OCI-LY1 (cell line): ENCODE measurements at regions not wholly inside any gene's neighbourhood (a gene's known extent, or its start where the extent isn't known, plus 50 kb on each side); places are given as distances from the start of the nearest gene placed in this dataset.

ENCODE experiments used
- H2AFZ ChIP-seq: fragments of 200-600 bp; sonication (generic), shearing (Covaris generic); 2 replicates; pipeline ENCODE4 v1.6.0; 2014; ENCODE audit warnings: antibody characterized with exemption, mild to moderate bottlenecking, low read length
- H3F3A ChIP-seq: fragments of 200-600 bp; sonication (generic), shearing (Covaris generic); 2 replicates; pipeline ENCODE4 v1.6.0; 2014; ENCODE audit warnings: mild to moderate bottlenecking, antibody characterized with exemption, low read length, moderate library complexity; ENCODE audit not compliant: insufficient read depth
- H3K27ac ChIP-seq: fragments of 200-600 bp; sonication (generic); 2 replicates; pipeline ENCODE4 v1.5.1; 2014; ENCODE audit warnings: low read length, mixed run types, mild to moderate bottlenecking, low read depth; ENCODE audit not compliant: poor library complexity, severe bottlenecking
- H3K27me3 ChIP-seq: fragments of 200-600 bp; sonication (generic); 2 replicates; pipeline ENCODE4 v1.6.0; 2014; ENCODE audit warnings: antibody characterized with exemption, mild to moderate bottlenecking, low read length, moderate library complexity; ENCODE audit not compliant: insufficient read depth
- H3K36me3 ChIP-seq: fragments of 200-600 bp; sonication (generic); 2 replicates; pipeline ENCODE4 v1.6.1; 2014; ENCODE audit warnings: mild to moderate bottlenecking, antibody characterized with exemption, low read length, moderate library complexity, mixed read lengths; ENCODE audit not compliant: insufficient read depth
- H3K4me1 ChIP-seq: fragments of 200-600 bp; sonication (generic); 2 replicates; pipeline ENCODE4 v1.5.1; 2014; ENCODE audit warnings: mild to moderate bottlenecking, low read length, moderate library complexity; ENCODE audit not compliant: insufficient read depth, severe bottlenecking
- H3K4me2 ChIP-seq: fragments of 200-600 bp; sonication (generic), shearing (Covaris generic); 2 replicates; pipeline ENCODE4 v1.6.1; 2014; ENCODE audit warnings: low read length
- H3K4me3 ChIP-seq: fragments of 200-600 bp; sonication (generic); 2 replicates; pipeline ENCODE4 v1.5.1; 2014; ENCODE audit warnings: low read length, low read depth, mild to moderate bottlenecking, mixed read lengths; ENCODE audit not compliant: poor library complexity, severe bottlenecking
- H3K79me2 ChIP-seq: fragments of 200-600 bp; shearing (Covaris generic); 2 replicates; pipeline ENCODE4 v1.6.1; 2016; ENCODE audit warnings: mixed run types, low read length, mixed read lengths; ENCODE audit not compliant: insufficient read depth
- H3K9ac ChIP-seq: fragments of 200-600 bp; sonication (generic), shearing (Covaris generic); 2 replicates; pipeline ENCODE4 v1.6.1; 2014; ENCODE audit warnings: mild to moderate bottlenecking, low read length, mixed read lengths
- H3K9me2 ChIP-seq: fragments of 200-600 bp; sonication (generic), shearing (Covaris generic); 2 replicates; pipeline ENCODE4 v1.6.1; 2014; ENCODE audit warnings: low read depth, mild to moderate bottlenecking, low read length, mixed read lengths
- H3K9me3 ChIP-seq: fragments of 200-600 bp; shearing (Covaris generic); 2 replicates; pipeline ENCODE4 v1.6.1; 2014; ENCODE audit warnings: low read length, mixed read lengths
- H4K20me1 ChIP-seq: fragments of 200-600 bp; sonication (generic), shearing (Covaris generic); 2 replicates; pipeline ENCODE4 v1.6.0; 2016; ENCODE audit warnings: mild to moderate bottlenecking, low read length; ENCODE audit not compliant: insufficient read depth
- CTCF ChIP-seq: fragments of 200-600 bp; sonication (generic), shearing (Covaris generic); IDR thresholded peaks from 2 replicates; pipeline ENCODE4 v1.5.1; 2017; ENCODE audit warnings: mild to moderate bottlenecking, antibody characterized with exemption, low read length, moderate library complexity, mixed read lengths
- EZH2 ChIP-seq: fragments of 200-600 bp; sonication (generic), shearing (Covaris generic); IDR thresholded peaks from 2 replicates; pipeline ENCODE4 v1.8.0; 2017; ENCODE audit warnings: borderline replicate concordance, mixed run types, mild to moderate bottlenecking, antibody characterized with exemption, low read length, moderate library complexity, mixed read lengths

DNA sequence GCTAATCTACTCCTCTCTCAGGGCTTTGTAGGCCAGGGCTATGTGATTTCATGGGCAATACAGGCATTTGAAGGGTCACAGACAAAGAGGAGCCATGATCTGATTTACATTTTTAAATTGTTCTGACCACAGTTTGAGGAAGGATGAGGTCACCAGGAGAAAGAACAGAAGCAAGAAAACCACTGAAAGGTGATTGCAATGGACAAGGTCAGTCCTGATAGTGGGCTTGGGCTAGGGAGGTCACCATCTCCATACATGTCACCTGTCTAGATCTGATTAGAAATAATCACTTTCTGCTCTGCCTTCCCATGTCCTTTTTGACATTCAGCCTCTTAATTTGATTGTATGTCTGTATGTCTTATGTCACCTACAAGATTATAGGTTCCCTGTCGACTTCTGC lies 248.9 kb upstream of the CWC22 start:
- no peak overlapping the region for H3K9ac ChIP-seq
- H3K27me3 ChIP-seq = no peaks in the 10 kb centered on the region
- no peaks in the 10 kb centered on the region for H3K79me2 ChIP-seq
- no peaks in the 10 kb centered on the region for H3K9me3 ChIP-seq
- H3K4me2 ChIP-seq = no peak overlapping the region
- H3K4me1 ChIP-seq = no peaks in the 10 kb centered on the region
- no peaks in the 10 kb centered on the region for H3K36me3 ChIP-seq
- H4K20me1 ChIP-seq = no peaks in the 10 kb centered on the region
- H2AFZ ChIP-seq = no peak overlapping the region
- no peak overlapping the region for H3K27ac ChIP-seq
- H3K9me2 ChIP-seq = no peaks in the 10 kb centered on the region
- no peaks in the 10 kb centered on the region for H3F3A ChIP-seq
- H3K4me3 ChIP-seq = no peak overlapping the region
- TF ChIP-seq CTCF (no peak), EZH2 (no peak)

DNA sequence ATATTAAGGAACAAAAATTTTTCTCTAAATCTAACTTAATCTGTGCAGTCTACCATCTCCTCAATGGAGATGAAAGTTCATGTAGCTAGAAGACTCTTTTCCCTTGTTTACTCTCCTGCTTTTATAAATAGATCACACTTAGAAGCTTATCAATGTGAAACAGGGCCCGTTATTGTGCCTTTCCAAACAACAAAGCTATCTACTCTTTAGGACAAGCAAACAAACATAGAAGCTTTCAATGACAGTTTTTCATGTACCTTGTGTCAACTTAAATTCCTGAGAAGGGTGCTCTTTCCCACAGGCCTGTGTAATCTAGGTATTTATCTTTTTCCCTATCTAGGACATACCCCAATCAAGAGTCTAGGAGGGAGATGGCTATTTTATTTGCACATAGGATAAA lies 247.8 kb upstream of the CWC22 start:
- no peaks in the 10 kb centered on the region for H3F3A ChIP-seq
- no peak overlapping the region for H3K27ac ChIP-seq
- no peaks in the 10 kb centered on the region for H3K79me2 ChIP-seq
- H3K4me3 ChIP-seq = no peak overlapping the region
- H3K27me3 ChIP-seq = no peaks in the 10 kb centered on the region
- H3K4me1 ChIP-seq = no peaks in the 10 kb centered on the region
- H4K20me1 ChIP-seq = no peaks in the 10 kb centered on the region
- H3K9me3 ChIP-seq = no peaks in the 10 kb centered on the region
- H2AFZ ChIP-seq = no peak overlapping the region
- H3K4me2 ChIP-seq = no peak overlapping the region
- H3K36me3 ChIP-seq = no peaks in the 10 kb centered on the region
- H3K9ac ChIP-seq = no peak overlapping the region
- TF ChIP-seq CTCF (no peak), EZH2 (no peak)
- no peaks in the 10 kb centered on the region for H3K9me2 ChIP-seq

DNA sequence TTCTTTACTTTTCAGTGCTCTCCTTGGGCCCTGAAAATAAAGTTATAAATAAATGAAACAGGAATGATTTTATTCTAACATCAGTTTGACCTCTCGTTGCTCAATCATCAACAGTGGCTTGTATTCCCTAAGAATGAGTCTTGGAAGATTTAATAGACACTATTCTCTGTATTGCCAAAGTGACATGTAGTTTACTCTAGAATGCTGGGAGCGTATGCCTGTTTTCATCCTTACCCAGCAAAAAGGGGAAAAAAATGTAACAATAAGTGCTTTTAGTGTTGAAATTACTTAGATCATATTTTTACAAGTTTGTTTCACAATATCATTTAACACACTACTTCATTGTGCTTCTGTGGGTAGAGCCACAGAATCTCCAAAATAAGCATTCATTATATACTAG lies 240.6 kb upstream of the CWC22 start:
- no peaks in the 10 kb centered on the region for H3K36me3 ChIP-seq

More for the DNA sequence above, 240.6 kb upstream of the CWC22 start:
- H3F3A ChIP-seq = no peaks in the 10 kb centered on the region
- no peaks in the 10 kb centered on the region for H4K20me1 ChIP-seq
- H3K9me3 ChIP-seq = no peaks in the 10 kb centered on the region
- no peak overlapping the region for H3K4me3 ChIP-seq
- no peak overlapping the region for H3K4me2 ChIP-seq
- H3K4me1 ChIP-seq = no peaks in the 10 kb centered on the region
- no peaks in the 10 kb centered on the region for H3K9me2 ChIP-seq
- H3K27me3 ChIP-seq = no peaks in the 10 kb centered on the region
- no peak overlapping the region for H2AFZ ChIP-seq
- TF ChIP-seq CTCF (no peak), EZH2 (no peak)
- H3K79me2 ChIP-seq = no peaks in the 10 kb centered on the region
- H3K27ac ChIP-seq = no peak overlapping the region
- no peak overlapping the region for H3K9ac ChIP-seq
